NCI-H748 (cell line): ENCODE measurements at regions not wholly inside any gene's neighbourhood (a gene's known extent, or its start where the extent isn't known, plus 50 kb on each side); places are given as distances from the start of the nearest gene placed in this dataset.
A peak's percentile ranks its signal among the peaks of the same experiment; 100 is the strongest.

ENCODE experiments used
- DNase-seq: peaks from one replicate; lab custom pipeline; 2025; ENCODE audit not compliant: unreplicated experiment; lab: John Stamatoyannopoulos, UW

- no peak for DNase-seq
Observed at GRCh38 chr18:41756141-41756540, 198.9 kb upstream of the PIK3C3 start.

DNA sequence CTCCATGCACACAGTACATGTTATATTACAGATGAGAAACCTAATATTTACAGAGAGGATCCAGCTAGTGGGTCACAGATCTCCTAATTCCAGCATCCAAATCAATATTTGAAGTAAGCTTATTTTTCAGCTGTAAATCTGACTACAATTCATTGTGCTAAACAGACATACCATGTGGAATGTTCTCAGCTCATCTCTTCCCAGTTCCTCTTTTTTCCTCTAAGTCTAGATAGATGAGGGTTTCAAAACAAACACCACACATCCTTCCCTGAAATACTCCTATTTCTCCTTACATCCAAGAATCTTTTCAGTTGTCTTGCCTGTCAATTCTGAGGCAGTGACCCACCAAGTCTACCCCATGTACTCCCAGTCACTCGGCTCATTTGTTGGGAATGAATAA, 200.7 kb upstream of the PIK3C3 start:
- DNase-seq = no peak

DNA sequence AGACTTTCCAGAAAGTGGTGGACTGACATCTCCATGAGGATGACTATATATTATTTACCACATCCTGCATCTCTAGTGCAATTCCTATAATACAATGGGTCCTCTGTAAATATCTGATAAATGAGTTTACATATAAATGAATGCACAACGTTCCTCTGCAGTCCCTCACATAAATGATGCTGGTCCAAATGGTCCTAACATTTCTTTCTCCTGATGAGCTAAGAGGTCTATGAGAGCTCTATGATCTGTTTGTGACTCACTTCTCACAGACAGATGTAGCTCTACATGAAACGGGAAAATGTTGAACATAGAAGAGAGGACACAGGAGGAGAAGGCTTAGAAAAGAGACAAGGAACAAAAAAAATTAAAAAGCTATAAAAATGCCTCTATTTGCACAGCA, 201.2 kb upstream of the PIK3C3 start:
- no peak for DNase-seq

- no peak for DNase-seq
Observed at GRCh38 chr18:41752826-41753225, 202.2 kb upstream of the PIK3C3 start.

GRCh38 chr18:41751652-41752051, 203.4 kb upstream of the PIK3C3 start:
- DNase-seq = no peak

GRCh38 chr18:41751161-41751560, 203.9 kb upstream of the PIK3C3 start:
- no peak for DNase-seq

GRCh38 chr18:41747723-41748242, 207.3 kb upstream of the PIK3C3 start:
- no peak for DNase-seq

- DNase-seq = peak; percentile 93
Observed at GRCh38 chr18:41745166-41746049, 209.6 kb upstream of the PIK3C3 start.

DNA sequence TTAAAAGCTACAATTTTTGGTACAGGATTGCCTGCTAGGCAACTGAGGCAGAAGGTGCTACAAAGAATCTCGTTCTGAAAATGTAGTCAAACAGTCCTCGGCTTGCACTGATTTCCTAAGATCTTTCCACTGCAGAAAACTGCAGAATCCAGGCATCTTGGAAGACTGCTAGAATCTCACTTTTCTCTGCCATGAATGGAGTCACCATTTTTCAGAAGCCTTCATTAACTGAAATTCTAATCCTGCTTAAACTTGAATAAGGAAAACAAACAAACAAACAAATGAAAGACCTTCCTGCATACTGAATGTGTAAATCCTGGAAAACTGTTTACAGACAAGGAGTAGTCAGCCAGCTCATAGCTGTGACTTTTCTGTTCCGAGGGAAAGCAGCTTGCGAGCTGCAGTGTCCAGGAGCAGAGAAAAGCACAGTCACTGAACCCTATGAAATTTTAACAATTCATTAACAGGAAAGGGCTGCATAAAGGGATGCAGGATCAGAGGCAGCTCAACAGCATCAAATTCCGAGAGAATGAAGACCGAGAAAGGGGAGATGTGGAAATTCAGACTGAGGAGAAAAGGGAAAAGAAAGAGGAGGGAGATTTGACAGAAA, 210.5 kb upstream of the PIK3C3 start:
- DNase-seq = peak; percentile 89

- no peak for DNase-seq
Observed at GRCh38 chr18:41737218-41737617, 217.8 kb upstream of the PIK3C3 start.

- DNase-seq = no peak
Observed at GRCh38 chr18:41734917-41735316, 220.1 kb upstream of the PIK3C3 start.

DNA sequence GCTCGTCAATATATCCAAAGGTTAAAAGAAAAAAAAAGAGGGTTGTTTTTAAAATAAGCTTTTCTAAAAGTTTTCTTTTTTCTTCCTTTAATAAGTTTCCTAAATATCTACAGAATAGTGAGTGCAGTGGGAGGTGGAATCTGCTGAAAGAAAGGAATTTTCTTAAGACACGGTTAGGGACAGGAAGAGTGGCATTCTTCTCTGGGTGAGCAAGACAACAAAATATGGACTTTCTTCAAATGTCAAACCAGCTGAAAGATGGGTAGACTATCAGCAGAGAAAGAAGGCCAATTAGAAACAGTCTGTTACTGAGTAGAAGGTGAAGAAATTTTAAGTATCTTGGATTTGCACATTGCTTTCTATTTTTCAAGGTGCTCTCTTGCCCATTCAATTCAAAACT, 222.7 kb upstream of the PIK3C3 start:
- DNase-seq = no peak

- no peak for DNase-seq
Observed at GRCh38 chr18:41731884-41732283, 223.2 kb upstream of the PIK3C3 start.

DNA sequence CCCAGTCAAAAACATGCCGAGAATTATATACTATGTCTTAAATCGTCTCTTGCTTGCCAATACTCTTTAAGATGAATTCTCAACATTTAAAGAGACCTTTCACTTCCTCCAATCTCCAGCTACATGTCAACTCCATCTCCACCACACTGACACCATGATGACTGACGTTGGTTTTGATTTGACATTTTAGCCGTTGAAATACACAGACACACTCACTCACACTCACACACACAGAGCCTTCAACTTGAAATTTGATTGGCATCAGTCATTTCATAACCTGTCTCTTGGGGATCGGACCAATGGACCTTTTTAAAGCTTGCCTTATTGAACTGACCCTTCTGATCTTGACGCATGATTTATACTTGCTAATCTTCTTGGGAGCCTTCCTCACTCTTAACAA, 230.8 kb upstream of the PIK3C3 start:
- DNase-seq = no peak

DNA sequence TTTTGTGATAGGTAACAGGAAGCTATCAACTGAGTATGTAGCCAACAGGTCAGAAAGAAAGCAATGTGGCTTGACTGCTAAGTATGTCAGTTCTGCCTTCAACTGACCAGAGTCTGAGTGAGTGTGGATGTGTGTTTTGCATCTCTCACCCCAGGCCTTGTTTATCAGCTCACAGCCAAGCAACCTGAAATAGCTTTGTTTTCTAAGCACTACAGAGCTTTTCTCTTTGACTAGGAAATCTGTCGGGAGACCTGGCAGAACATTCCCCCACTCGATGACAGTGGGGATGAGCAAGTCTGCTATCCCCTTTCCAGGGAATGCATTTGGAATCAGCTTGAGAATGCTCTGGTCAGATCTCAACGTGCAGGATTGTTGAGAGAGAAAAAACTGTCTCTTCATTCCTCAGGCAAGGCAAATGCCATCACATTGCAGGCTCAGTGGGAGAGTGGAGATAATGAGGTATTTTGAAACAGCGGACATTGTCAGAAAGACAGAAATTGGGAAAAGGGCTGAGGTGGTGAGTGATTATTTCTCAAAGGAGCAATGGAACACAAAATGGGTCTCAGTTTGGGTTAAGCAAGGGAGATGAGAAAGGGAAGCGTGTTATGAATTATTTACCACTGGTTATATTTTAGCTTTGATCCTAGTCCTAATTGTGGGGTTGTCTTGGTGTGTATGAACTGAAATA, 233.8 kb upstream of the PIK3C3 start:
- DNase-seq = no peak

GRCh38 chr18:41720226-41720625, 234.8 kb upstream of the PIK3C3 start:
- DNase-seq = no peak

DNA sequence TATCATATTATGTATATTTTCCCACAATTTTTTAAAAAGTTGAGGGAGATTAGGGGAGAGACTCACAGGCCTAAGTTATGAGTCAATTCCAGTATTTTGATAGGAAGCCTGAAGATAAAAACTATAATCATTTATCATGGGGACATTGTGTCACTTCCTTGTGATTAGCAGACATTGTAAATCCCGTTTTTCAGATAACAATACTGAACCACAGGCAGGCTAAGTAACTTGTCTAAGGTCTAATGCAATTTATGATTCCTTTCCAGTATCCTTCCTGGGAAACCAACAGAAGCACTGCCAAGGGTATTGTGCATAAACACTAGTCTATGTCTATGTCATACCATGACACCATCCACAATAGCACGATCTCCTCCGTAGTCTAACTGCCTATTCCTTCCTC, 235.2 kb upstream of the PIK3C3 start:
- no peak for DNase-seq

GRCh38 chr18:41714872-41715271, 240.2 kb upstream of the PIK3C3 start:
- DNase-seq = peak; percentile 37

DNA sequence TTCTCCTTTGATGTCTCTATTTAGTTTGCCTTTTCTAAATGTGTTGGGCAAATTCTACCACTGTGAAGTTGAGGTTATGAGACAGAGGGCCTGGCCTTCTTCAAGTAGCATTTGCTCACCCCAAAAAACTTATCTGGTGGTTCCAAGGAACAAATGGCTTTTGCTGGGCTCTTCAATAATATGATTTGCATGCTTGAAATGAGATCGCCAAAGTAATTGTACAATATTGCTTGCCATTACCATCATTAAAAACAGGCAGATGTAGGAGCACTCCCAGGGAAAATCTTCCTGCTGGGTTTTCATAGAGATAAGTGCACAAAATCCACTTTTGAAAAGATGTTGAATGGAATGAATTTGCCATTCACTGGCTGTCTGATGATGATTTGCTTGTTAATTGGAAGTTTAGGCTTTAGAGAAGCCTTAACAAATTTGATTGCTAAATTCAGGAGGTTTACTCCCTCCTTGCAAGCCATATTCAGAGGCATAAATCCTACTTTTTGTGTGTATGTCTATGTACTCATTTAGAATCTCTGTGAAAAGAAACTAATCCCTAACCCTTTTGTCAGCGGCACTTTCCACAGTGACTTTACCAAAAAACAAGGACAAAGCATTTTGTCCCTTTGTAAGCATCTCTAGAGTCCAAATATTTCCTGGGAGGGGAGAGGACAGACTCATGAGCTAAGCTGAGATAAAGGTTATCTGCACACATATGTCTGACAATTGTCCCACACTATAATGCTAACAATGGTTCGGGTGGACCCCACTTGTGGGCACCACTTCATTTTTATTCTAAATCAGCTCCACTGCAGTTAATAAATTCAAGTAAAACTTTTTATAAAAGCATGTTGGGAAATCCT, 240.8 kb upstream of the PIK3C3 start:
- DNase-seq = peak; percentile 22

- no peak for DNase-seq
Observed at GRCh38 chr18:41706301-41706700, 248.7 kb upstream of the PIK3C3 start.
